Stimulated activated CD8-positive, alpha-beta memory T cell treated with anti-CD3 and anti-CD28 coated beads, Interleukin-4, amount 100 ng/mL, for 1 hour (primary cell): ENCODE measurements at regions not wholly inside any gene's neighbourhood (a gene's known extent, or its start where the extent isn't known, plus 50 kb on each side); places are given as distances from the start of the nearest gene placed in this dataset.

Experiments
- DNase-seq, 2 donors: peaks; one replicate each; pipeline ENCODE4 v3.0.0-alpha.2; 2020; ENCODE audit warnings: low read depth in 2 of 2, low spot score in 1 of 2

DNA sequence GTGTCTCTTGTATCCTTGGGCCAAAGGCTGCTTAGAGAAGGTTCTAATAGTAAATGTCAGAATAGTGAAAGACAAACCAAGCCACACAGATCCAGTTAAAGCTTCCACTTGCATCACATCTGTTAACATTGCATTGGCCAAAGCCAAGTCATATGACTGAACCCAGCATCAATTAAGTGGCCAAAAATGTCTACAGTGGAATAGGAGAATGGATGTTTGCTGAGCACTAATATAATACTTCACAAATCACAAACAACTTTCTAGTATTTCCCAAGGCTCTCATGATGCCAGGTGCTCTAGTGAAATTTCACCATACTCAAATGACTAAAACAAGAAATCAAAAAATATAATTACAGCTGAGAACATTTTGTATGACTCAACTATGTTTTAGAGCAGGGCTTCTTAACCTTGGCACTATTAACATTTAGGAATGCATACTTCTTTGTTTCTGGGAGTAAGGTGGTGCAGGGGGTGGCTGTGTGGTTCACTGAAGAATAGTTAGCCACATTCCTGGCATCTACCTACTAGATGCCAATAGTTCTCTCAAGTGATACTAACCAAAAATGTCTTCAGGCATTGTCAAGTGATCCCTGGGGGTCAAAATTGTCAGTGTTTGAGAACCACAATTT lies 148.0 kb upstream of the SPTLC3 start:
- no peak for DNase-seq

DNA sequence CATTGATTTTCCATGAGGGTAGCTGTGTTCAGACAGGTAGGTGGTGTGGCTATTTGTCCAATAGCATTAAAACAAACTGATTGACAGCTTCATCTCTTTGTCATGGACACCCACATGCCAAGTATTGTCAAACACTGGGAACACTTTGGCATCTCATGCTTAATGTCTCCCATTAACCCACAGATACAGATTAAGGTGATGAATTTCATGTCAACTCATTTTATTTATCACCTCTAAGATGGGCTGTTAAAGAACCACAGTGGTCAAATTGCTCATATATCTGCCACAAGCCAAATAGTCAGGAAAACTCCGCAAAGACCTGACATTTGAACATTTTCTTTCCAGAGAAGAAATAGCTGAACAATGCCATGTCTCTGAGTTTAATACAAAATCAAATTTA lies 139.1 kb upstream of the SPTLC3 start:
- DNase-seq, result no peak

DNA sequence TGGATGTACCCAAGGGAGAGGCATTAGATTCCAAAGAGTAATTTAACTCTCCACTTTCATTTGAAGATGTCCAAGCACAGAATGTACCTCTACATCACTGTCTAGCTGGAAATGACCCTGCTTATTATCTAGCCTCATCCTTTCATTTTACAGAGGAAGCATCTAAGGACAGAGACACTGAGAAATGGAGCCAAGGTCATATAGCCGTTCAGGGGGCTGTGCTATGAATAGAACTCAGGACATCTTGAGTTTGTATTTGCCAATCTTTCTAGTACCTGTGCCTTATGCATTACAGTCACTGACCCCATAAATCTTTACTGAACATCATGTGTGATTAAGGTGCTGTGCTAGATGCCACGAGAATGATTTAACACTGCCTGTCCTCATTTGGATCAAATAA lies 138.2 kb upstream of the SPTLC3 start:
- no peak for DNase-seq

DNA sequence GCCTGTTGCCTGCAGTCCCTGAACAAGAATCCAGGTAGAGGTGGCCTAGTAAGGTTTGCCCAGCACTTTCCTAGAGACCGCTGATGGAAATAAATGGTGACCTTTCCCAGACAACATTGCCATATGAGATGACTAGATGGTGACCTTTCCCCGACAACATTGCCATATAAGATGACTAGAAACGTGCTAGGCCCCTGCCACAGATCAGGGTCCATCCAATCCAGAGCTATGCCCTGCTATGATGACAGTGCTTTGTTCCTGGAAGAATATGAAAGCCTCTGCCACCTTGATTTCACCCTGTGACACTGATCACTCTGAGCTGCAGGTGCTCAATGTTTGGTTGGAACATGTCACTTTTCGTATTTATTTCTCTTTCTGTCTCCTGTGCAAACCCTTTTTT lies 133.8 kb upstream of the SPTLC3 start:
- DNase-seq, result no peak

DNA sequence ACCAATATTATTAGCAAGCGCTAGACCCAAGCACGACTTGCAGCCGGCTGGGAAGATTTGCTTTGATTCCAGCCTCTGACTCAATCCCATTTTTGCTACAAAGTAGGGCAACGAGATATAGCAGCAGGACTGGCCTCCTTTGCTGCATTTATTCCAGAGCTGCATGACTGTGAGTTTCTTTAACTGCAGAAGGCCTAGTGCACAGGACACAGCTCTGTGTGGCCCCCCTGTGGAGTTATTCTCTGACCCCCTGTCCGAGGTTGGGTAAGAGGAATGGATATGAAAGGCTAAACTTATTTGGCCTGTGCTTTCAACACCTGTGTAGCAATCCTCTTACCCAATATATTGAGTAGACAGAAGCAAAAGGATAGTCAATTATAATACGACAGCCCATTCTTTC lies 133.3 kb upstream of the SPTLC3 start:
- DNase-seq, result no peak

DNA sequence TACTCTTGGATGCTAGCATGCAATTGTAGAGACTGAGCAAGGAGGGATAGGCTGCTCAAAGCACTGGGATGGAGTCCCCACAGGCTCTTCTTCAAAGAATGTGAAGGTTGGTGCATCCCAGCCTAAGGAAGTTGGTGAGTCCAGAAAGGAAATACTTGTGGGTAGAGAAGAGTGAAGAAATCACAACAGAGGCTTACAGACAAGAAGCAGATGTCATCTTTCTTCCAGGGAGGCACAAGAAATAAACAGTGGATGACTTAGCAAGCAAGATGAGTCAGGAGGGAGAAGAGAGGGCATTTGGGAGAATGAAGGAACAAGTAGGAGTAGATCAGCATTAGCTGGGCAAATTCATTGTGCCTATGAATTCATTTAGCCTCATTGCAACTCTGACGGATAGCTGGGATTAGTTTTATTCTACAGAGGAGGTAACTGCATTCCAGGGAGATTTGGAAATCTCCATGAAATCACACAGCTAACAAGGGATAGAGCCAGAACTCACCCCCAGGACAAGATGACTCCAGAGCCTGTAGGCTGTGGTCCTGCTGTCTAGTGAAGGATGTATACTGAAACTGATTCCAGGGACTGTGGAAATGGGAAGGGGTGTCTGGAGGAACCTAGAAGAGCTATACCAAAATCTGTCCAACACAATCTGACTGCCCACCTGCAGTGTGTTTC lies 125.8 kb upstream of the SPTLC3 start:
- no peak for DNase-seq

DNA sequence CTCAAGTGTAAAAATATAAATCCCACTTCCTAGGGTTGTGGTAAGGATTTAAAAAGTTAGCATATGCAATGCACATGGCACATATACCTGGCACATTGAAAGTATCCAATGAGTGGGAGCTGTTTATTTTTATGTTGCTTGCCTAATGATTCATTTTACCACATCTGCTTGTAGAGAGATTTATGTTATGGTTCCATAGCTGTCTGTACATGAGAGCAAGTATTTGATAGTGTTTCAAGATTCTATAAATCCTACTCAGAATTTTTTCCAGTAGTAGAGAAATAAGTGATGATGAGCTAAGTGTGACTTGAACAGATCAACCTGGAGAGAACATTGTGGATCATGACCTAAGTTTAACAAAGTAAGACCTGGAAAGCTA lies 125.3 kb upstream of the SPTLC3 start:
- DNase-seq, result no peak

DNA sequence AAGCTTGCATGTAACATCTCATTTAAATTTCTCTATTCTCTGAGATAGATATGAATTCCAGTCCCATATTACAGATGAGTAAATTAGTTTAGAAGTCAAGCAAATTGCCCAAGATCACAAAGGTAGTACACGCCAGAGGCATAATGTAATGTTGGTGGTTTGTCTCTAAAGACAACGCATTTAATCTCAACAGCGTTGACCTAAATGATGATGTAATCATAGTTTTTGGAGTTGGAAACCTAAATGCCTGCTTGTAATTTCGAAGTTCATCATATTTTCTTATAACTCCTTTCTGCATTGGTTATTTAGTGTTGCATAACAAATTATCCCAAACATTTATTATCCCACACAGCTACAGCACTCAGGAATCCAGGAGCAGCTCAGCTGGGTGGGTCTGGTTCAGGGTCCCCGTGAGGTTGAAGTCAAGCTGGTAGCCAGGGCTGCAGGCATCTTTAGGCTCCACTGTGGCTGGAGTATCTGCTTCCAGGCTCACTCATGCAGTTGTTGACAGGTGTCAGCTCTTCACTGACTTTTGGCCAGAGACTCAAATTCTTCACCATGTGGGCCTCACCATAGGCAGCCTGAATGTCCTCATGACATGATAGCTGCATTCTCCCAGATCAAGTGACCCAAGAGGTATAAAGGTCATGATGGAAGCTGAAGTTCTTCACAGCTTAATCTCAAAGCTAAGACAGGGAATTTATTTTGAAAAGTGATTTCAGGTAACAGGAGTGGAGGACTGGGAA lies 122.0 kb upstream of the SPTLC3 start:
- no peak for DNase-seq

DNA sequence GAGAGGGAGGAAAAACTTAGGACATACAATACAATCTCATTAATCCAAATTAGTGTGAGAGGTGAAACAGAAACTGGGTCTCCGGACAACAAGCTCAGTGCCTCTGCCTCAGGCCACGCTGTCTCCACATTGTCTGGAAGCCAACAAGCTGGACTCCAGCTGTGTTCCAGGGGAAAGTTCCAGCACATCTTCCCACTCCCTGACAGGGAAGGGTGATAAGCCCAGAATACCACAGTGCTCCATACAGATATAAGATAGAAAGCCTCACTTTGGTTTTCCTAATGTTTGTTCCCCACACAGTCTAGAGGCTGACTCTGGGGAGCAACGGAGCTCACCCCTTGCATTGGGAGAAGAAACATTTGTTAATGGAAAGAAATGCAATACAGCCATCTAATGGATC lies 117.1 kb upstream of the SPTLC3 start:
- no peak for DNase-seq

DNA sequence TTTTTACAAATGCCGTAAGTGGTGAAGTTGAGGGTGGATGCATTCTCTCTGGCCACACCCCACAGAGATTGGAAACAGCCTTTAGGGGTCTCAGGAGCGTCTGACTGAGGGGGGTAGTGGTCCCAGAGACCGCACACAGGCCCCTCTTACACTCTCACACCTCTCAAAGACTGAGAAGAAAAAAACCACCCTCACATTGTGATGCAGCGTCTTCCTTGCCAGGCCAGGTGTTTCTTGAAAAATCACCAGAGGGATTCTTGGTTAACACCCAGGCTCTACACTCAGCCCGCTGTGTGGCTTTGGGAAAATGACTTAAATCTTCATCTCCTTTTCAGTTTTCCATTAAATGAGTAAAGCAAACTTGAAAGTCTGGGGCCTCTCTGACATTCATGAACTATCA lies 115.8 kb upstream of the SPTLC3 start:
- DNase-seq, result no peak

DNA sequence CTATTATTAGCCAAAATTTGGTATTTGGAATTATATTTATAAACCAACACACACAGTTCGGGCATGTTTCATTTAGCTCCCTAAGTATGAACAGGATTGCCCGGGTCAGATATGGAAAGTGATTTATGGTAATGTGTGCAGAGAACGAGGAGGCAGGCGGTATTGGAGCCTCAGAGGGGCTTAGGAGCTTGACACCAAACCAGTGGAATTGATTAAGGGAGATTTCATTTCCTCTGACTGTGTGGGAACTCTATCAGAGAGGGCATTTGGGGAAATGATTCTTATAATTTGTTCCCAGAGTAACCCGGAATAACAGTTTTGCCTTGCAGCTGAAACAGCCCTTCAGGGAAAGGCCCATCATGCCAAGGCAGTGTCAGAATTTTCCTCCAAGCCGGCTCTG lies 115.1 kb upstream of the SPTLC3 start:
- no peak for DNase-seq

DNA sequence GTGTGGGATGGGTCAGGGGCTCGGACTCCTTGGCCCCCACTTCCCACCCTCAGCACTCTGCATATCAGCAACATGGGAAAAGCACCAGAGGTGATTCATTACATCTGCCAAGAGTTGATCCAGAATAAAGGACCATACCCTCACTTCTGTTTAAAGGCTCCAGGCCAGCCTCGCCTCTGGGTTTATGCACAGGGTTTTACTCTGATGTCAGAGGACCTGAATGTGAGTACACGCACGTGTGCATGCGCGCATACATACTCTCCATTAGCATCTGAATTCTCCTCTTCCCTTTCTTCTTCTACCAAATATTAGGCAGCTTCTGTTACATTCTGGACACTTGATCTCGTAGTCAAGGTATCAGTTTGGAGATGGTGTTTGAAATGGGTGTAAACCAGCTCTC lies 114.7 kb upstream of the SPTLC3 start:
- DNase-seq, result no peak

DNA sequence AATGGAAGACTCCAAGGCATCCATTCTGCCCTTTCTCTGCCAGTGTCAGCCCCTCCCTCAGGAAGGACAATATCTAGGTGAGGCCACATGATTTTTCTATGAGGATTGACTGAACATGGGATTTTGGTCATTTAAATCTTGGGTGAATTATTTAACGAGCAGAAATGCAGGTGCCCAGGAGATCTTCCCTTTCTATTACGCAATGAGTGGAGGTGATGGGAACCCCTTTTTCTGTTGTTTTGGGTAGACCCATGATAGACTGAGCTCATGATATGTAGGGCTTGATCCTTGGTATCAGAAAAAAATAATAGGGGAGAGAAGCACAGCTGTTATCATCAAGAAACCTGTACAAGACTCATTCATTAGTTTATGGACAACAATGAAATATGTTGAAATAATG lies 112.6 kb upstream of the SPTLC3 start:
- no peak for DNase-seq

DNA sequence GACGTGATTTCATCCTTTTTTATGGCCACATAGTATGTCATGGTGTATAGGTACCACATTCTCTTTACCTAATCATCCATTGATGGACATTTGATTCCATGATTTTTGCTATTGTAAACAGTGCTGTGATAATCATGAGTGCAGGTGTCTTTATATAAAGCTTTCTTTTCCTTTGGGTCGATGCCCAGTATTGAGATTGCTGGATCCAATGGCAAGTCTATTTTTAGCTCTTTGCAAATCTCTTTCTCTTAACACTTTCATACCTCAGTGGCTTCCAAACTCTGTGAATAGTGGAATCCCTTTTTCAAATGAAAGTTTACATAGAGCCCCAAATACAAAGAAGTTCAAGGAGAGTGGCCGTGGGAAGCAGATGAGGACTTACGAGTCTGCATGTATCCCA lies 105.8 kb upstream of the SPTLC3 start:
- no peak for DNase-seq

DNA sequence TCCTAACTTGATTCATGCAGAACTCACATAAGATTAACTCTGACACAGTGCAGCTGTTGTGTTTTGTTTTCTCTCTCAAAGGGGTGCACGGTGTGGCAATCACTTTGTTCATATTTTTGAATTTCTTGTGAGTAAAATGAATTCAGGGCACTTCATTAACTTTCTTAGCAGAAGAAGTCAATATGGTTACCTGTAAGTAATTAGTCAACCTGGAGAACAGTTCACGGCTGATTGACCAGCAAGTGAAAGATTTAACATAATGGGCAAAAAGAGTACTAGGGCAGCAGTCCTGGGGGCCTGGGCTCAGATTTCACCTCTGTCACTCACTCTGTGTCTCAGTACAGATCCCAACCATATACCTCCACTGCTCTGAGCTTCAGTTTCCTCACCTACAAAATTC lies 102.4 kb upstream of the SPTLC3 start:
- DNase-seq, result no peak

DNA sequence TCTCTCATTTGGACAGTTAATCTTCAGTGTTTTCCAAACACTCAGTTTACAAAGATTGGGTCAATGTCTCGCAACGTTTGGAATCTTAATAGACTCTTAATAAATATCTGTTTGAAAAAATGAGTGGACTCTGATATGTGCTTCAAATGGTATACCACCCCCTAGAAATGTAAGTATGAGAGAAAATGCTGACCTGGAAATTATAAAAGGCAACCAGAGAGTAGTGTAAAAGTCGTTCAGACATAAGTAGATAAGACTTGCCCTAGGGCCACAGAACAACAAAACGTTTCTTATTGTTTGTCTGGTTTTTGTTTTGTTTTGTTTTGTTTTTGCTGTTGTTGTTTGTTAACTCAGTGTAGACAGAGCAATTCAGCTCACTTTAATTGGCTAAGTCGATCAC lies 97.4 kb upstream of the SPTLC3 start:
- no peak for DNase-seq

DNA sequence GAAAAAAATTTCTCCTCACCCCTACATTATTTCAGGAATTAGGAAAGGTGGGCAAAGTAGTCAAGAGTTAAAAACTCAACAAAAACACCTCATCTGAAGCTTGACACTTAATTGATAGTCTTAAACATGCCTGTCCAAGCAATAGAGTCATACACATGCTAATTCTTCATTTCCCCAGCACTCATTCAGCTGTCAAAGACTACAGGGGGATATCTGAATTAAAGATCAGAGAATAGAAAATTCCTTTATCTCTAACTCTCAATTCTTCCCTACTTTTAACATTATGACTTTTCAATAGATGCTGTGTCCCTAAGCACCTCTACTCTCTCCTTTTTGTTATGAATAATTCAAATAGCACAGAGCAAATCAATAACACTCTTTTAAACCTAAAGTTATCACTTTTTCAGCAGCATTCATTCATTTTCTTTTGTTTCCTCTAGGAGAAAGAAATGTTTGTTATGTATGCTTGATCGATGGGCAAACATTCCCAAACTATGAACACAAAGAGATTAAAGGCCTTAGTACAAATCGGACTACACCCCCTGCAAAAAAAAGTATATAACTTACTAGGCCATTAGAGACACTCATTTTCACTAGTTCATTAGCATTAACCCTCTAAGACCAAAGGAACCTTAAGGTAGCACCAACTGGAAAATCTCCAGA lies 94.9 kb upstream of the SPTLC3 start:
- no peak for DNase-seq

DNA sequence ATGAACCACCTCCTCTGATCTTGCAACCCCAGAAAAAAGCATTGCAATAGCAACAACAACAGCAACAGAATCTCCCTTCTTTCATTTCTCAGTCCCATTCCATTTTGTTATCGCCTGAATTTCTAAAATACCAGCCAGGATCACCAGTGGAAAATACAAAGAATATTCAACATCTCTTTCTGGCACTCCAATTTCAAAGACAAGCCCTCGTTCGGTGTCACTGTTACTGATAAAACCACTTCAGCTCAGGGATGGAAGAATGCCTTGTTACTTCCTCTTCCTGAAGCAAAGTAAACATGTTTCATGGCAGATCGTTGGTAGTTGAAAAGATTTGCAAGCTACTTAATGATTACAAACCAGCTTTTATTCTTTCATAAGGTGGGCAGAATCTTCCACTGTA lies 94.0 kb upstream of the SPTLC3 start:
- DNase-seq, result no peak

DNA sequence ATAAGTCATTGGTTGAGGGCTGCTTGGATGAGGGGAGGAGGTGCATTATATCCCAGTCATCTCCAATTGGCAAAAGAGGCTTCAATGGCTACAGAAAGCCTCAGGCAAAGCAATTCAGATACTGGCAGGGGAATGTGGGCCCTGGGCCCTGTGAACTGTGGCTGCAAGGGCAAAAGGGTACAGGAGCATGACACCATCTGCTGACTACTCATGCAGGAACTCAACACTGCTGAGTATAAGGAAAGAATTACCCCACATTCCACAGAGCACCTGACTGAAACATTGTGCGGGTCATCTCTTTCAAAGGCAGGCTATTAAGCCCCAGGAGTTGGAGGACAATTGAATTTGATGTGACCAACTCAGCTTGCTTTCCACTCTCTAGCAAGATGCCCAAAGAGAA lies 92.1 kb upstream of the SPTLC3 start:
- DNase-seq, result no peak

DNA sequence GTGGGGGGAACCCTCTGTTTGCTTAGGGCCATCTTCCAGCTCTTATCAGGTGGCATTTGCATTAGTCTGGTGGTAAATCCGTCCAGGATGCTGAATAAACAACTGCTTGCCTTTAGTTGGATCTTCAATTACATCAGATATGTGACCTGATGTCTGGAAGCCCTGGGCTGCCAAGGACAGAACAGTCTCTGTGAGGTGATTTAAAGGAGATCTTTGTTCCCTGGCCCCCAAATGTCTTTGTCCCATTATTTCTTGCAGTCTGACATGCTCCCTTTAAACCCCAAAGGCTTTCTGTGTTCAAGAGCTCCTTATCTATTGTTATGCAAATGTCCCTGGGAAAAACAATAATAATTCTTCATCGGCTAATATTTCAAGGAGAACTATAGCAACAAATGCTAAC lies 84.6 kb upstream of the SPTLC3 start:
- DNase-seq, result no peak

DNA sequence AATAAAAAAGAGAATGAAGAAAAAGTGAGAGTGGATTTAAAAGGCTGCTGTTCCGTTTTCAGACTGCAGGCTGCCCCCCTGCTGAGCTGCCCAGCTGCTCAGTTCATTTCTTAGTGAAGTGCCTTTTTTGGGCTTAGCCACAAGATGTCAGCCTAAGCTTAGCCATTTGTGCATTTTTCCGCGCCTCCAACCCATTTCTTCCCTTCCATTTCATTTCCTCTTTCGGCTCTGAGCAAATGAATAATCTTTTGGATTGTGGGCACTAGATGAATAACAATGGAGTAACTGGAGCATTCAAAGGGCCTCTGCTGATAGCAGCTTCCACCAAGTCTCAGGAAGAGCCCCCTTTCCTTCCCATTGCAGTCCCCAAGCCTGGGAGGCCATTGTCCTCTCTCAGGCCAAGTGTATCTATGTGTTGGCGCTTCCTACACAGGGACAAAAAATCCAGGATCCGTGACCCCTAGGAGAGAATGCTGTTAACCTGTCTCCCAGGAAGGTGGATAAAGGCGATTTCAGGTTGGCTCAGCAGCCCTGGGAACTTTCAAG lies 83.5 kb upstream of the SPTLC3 start:
- peak in 1 of 2 donors; percentile 2 for DNase-seq
